ENCODE measurements at regions not wholly inside any gene's neighbourhood (a gene's known extent, or its start where the extent isn't known, plus 50 kb on each side); places are given as distances from the start of the nearest gene placed in this dataset.

DNA sequence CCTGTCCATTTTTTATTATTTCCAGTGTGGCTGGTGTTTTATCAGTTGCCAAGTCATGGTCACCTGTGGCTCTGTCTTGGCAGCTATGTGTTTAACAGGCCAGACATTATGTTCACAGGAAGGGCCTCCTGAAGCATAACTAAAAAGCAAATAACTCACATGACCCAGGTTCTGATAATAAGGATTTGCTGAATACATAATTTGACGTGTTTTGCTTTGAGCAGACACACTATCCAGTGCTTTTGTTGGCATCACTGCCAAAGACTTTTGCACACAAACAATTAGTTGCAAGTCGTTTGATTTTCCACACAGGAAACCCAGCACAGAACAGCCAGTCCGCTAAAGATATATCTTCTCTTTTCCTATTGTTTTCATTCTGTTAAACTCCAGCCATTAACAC is 173.6 kb downstream of the ARL4A start:
- dilution Hi-C loops (cut with MboI; ENCODE audit: extremely low pct_ligation_motif_present, low sequenced_read_pairs) (no loop called here), intact Hi-C loops (cut with micrococcal nuclease) (loop anchor here (1.0 to 10.0 kb wide), 7 partner anchors 90 to 254 kb away; partner anchors contain the start of gene ARL4A)
- H3K27ac ChIP-seq (ENCODE audit: insufficient read depth, low read depth, low read length), result peak overlapping the region; percentile 76
- DNase-seq (ENCODE audit: low read depth, low spot score) (peak; percentile 99), FAIRE-seq (peak; percentile 86)
- peaks cover 17% of the 10 kb centered on the region for H3K4me1 ChIP-seq (ENCODE audit: control insufficient read depth, extremely low read depth, insufficient read depth, low read length)
- peak overlapping the region; percentile 17 for H3K9ac ChIP-seq (replicated peaks; ENCODE audit: extremely low read depth, insufficient read depth, low read length)
- BruUV-seq (replicated peaks), result no TSS peak
- H3K4me2 ChIP-seq (ENCODE audit: insufficient read depth, low read length), result peak overlapping the region; percentile 59
- no peaks in the 10 kb centered on the region for H3K27me3 ChIP-seq (ENCODE audit: control insufficient read depth in 2 of 2, insufficient read depth in 2 of 2, low read length in 2 of 2)
- TF ChIP-seq FOS (IDR thresholded peaks at IDR 0.05; ENCODE audit: borderline replicate concordance, insufficient read depth, low read length) (no peak), POLR2AphosphoS5 (IDR thresholded peaks at IDR 0.05; ENCODE audit: insufficient read depth, low read depth, low read length) (peak; percentile 43)
- peak overlapping the region; percentile 36 for H2AFZ ChIP-seq (ENCODE audit: low read depth, low read length)
- H4K20me1 ChIP-seq (replicated peaks; ENCODE audit: control insufficient read depth, extremely low read depth, insufficient read depth, low read length), result no peaks in the 10 kb centered on the region
- H3K9me1 ChIP-seq (replicated peaks; ENCODE audit: control insufficient read depth, extremely low read depth, insufficient read depth, low read length), result no peaks in the 10 kb centered on the region
- H3K9me3 ChIP-seq (replicated peaks; ENCODE audit: control insufficient read depth, insufficient read depth, low read length), result no peaks in the 10 kb centered on the region
- ChIA-PET CTCF (interaction anchor here (0.8 to 1.8 kb wide), 2 partner anchors 90 to 174 kb away, joined by 3 to 5 read pairs; partner anchors contain the start of gene ARL4A), POLR2A (interaction anchor here (0.6 to 1.0 kb wide), 2 partner anchors 133 to 174 kb away, joined by 3 read pairs; partner anchors contain the start of gene ARL4A)
- H3K36me3 ChIP-seq (ENCODE audit: control insufficient read depth in 2 of 2, extremely low read depth in 1 of 2, insufficient read depth in 2 of 2, low read length in 2 of 2), result no peaks in the 10 kb centered on the region
- no peak overlapping the region for H3K4me3 ChIP-seq (replicated peaks in 1 of 3; ENCODE audit: insufficient read depth in 1 of 3, low read depth in 1 of 3, low read length in 3 of 3)
- no peaks in the 10 kb centered on the region for H3K79me2 ChIP-seq (ENCODE audit: control insufficient read depth, insufficient read depth, low read length)

DNA sequence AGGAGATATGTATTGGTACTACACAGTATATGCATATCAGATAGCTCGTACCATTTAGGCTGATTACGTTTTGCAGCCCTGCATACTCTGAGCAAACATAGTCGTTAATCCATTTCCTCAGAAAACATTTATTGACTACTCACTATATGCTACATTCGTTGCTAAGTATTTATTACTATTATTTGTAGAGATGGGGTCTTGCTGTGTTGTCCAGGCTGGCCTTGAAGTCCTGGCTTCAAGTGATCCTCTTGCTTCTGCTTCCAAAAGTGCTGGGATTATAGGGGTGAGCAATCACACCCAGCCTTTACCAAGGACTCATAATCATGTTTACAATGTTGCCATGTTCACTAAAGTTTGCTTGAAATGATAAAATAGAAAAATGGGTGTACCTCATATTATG is 174.7 kb downstream of the ARL4A start:
- CTCF ChIA-PET, result interaction anchor here (1.8 kb wide), 1 partner anchor 175 kb away, joined by 5 read pairs; the partner anchor contains the start of gene ARL4A

More for the DNA sequence above, 174.7 kb downstream of the ARL4A start:
- Histone ChIP-seq H3K79me2 (ENCODE audit: control insufficient read depth, insufficient read depth, low read length) (no peaks in the 10 kb centered on the region), H3K27ac (ENCODE audit: insufficient read depth, low read depth, low read length) (no peak overlapping the region), H3K4me1 (ENCODE audit: control insufficient read depth, extremely low read depth, insufficient read depth, low read length) (peaks cover 17% of the 10 kb centered on the region), H3K36me3 (ENCODE audit: control insufficient read depth in 2 of 2, extremely low read depth in 1 of 2, insufficient read depth in 2 of 2, low read length in 2 of 2) (no peaks in the 10 kb centered on the region), H3K4me3 (replicated peaks in 1 of 3; ENCODE audit: insufficient read depth in 1 of 3, low read depth in 1 of 3, low read length in 3 of 3) (no peak overlapping the region), H2AFZ (ENCODE audit: low read depth, low read length) (no peak overlapping the region), H3K4me2 (ENCODE audit: insufficient read depth, low read length) (no peak overlapping the region), H4K20me1 (replicated peaks; ENCODE audit: control insufficient read depth, extremely low read depth, insufficient read depth, low read length) (no peaks in the 10 kb centered on the region), H3K9ac (replicated peaks; ENCODE audit: extremely low read depth, insufficient read depth, low read length) (no peak overlapping the region), H3K27me3 (ENCODE audit: control insufficient read depth in 2 of 2, insufficient read depth in 2 of 2, low read length in 2 of 2) (no peaks in the 10 kb centered on the region), H3K9me1 (replicated peaks; ENCODE audit: control insufficient read depth, extremely low read depth, insufficient read depth, low read length) (no peaks in the 10 kb centered on the region), H3K9me3 (replicated peaks; ENCODE audit: control insufficient read depth, insufficient read depth, low read length) (no peaks in the 10 kb centered on the region)
- dilution Hi-C loops (cut with MboI; ENCODE audit: extremely low pct_ligation_motif_present, low sequenced_read_pairs) (no loop called here), intact Hi-C loops (cut with micrococcal nuclease) (loop anchor here (10.0 kb wide), 1 partner anchor 253 kb away; no protein-coding TSS in a partner anchor)
- TF ChIP-seq CTCF (IDR thresholded peaks at IDR 0.05; ENCODE audit: extremely low read depth in 1 of 2, insufficient read depth in 1 of 2, low read depth in 1 of 2, low read length in 2 of 2) (no peak), POLR2AphosphoS5 (IDR thresholded peaks at IDR 0.05; ENCODE audit: insufficient read depth, low read depth, low read length) (no peak), POLR2A (IDR thresholded peaks at IDR 0.05; ENCODE audit: low read depth, low read length) (no peak), FOS (IDR thresholded peaks at IDR 0.05; ENCODE audit: borderline replicate concordance, insufficient read depth, low read length) (no peak), MYC (IDR thresholded peaks at IDR 0.05; ENCODE audit: low read depth, low read length) (no peak), EZH2 (IDR thresholded peaks at IDR 0.05; ENCODE audit: borderline replicate concordance, low read depth, low read length, severe bottlenecking) (no peak), JUN (IDR thresholded peaks at IDR 0.05; ENCODE audit: borderline replicate concordance, insufficient read depth, insufficient read length, low read depth) (no peak), GATA2 (IDR thresholded peaks at IDR 0.05; ENCODE audit: insufficient read depth, insufficient read length, low read depth, low read length) (no peak)
- TF ChIP-seq, protein P1, sequence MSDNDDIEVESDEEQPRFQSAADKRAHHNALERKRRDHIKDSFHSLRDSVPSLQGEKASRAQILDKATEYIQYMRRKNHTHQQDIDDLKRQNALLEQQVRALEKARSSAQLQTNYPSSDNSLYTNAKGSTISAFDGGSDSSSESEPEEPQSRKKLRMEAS (IDR thresholded peaks at IDR 0.05; ENCODE audit: insufficient read depth, insufficient read length), result no peak
- no peak for DNase-seq (ENCODE audit: low read depth, low spot score)
- POLR2A ChIA-PET, result interaction anchor here (0.6 kb wide), 1 partner anchor 160 kb away, joined by 3 read pairs; no protein-coding TSS in a partner anchor
- no peak for FAIRE-seq
- BruUV-seq (replicated peaks), result no TSS peak

Data from endothelial cell of umbilical vein (primary cell).